GM21576 (cell line): ENCODE measurements at regions not wholly inside any gene's neighbourhood (a gene's known extent, or its start where the extent isn't known, plus 50 kb on each side); places are given as distances from the start of the nearest gene placed in this dataset.
"Not testable (repeated sequence)": the region's sequence is repeated elsewhere in the genome, so short reads cannot be mapped to it uniquely, and the experiment has no call there.

Experiments used
- ATAC-seq: cut with Tn5 transposase; IDR thresholded peaks from one replicate; pipeline ENCODE4 v1.9.1; 2021; ENCODE audit warnings: mild to moderate bottlenecking, moderate library complexity; ENCODE audit not compliant: unreplicated experiment

- ATAC-seq, result no peak
These were observed 641.6 kb downstream of the ANKRD50 start for GRCh38 chr4:124070688-124071484.

DNA sequence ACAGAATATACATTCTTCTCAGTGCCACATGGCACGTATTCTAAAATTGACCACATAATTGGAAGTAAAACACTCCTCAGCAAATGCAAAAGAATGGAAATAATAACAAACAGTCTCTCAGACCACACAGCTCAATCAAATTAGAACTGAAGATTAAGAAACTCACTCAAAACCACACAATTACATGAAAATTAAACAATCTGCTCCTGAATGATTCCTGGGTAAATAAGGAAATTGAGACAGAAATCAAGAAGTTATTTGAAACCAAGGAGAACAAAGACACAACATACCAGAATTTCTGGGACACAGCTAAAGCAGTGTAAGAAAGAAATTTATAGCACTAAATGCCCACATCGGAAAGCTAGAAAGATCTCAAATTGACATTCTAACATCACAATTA, 637.3 kb downstream of the ANKRD50 start:
- not testable (repeated sequence) for ATAC-seq

DNA sequence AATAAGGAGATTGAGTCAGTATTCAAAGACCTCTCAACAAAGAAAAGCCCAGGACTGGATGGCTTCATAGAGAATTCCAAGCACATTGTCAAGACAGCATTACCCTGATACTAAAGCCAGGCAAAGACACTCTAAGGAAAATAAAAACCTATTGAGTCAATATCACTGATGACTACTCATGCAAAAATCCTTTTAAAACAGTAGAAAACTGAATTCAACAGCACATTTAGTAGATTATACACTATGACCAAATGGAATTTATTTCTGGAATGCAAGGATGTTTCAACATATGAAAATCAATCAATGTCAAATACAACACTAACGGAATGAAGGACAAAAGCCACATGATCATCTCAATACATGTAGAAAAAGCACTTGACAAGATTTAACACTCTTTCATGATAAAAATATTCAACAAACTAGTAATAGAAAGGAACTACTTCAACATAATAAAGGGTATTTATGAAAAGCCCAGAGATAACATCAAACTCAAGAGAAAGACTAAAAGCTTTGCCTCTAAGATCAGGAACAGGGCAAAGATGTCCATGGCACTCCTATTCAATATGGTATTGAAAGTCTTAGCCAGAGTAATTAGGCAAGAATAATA, 633.3 kb downstream of the ANKRD50 start:
- ATAC-seq, result no peak

DNA sequence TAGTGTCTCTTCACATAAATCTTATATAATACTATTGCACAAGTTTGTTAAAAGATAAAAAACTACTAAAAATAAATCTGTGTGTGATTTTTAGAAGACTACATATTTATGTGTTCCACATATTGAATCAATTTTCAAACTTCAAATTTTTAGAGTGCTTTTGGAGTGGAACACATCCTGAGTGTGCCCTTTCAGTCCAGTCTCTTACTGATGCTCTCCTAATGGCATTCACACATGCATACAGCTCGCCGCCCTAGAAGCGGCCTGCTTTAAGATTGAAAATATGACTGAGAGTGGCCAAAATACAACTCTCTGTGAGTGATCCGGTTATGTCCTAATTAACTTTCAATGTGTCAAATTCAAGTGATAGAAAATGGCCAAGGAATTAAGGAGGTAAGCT, 628.8 kb downstream of the ANKRD50 start:
- no peak for ATAC-seq

GRCh38 chr4:124085561-124086180, 626.9 kb downstream of the ANKRD50 start:
- no peak for ATAC-seq

GRCh38 chr4:124090021-124090420, 622.5 kb downstream of the ANKRD50 start:
- ATAC-seq, result no peak

- ATAC-seq, result no peak
These were observed 620.4 kb downstream of the ANKRD50 start for GRCh38 chr4:124092101-124092500.

- ATAC-seq, result no peak
These were observed 620.0 kb downstream of the ANKRD50 start for GRCh38 chr4:124092541-124092984.

DNA sequence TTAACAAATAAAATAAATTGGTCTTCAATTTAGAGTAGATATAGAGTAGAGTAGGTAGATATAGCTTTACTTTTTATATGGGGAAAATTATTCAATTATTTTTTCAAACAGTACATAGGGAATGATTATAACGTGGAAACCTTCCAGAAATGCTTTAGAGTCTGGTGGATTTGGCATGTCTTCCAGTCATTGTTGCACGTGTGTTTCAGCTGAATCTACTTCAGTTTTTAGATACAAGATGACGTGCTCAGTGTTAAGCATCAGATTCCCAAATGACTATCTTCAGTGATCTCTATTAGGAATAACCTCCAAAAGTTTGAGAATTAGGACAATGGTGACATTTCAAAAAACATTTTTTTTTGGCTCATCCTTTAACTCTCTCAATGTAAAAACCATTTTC, 616.9 kb downstream of the ANKRD50 start:
- ATAC-seq, result no peak

- ATAC-seq, result no peak
These were observed 616.2 kb downstream of the ANKRD50 start for GRCh38 chr4:124096290-124096689.

- ATAC-seq, result no peak
These were observed 615.1 kb downstream of the ANKRD50 start for GRCh38 chr4:124097447-124097846.

GRCh38 chr4:124104101-124104500, 608.4 kb downstream of the ANKRD50 start:
- ATAC-seq, result no peak

- ATAC-seq, result no peak
These were observed 607.9 kb downstream of the ANKRD50 start for GRCh38 chr4:124104628-124105027.

GRCh38 chr4:124105212-124105611, 607.3 kb downstream of the ANKRD50 start:
- no peak for ATAC-seq

DNA sequence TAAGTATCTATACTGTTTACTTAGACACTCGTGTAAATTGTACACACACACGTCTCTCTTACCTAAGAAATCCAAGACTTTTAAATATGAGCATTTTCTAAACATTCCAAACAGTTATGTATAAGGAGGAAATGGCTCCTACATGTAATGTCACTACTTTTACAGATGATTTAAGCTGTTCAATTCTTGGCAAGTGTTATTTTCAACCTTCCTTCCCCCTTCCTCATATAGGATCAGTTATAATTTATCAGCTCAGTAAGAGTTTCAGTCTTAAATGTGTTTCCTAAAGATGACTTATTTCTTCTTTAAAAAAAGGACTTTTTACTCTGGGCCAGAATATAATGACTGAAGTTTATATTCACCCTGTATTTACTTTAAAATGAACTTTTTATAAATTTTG, 601.1 kb downstream of the ANKRD50 start:
- ATAC-seq, result no peak

DNA sequence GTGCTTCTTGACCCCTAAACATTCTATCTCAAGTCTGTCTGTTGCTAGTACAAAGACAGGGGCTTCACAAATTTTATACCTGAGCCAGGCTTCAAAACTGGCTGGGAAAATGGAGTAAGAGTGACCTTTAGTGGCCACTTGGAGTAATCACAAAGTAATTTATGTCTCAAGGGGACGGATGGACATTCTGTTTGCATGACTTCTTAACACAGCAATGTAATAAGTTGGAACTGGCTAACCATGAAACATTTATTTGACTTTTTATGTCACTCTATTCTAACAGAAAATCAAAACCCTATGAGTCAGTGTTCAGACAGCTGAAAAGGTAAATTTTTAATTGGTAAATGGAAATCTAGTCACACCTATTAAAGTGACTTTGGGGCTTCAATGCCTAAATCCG, 600.6 kb downstream of the ANKRD50 start:
- ATAC-seq, result peak; percentile 79

DNA sequence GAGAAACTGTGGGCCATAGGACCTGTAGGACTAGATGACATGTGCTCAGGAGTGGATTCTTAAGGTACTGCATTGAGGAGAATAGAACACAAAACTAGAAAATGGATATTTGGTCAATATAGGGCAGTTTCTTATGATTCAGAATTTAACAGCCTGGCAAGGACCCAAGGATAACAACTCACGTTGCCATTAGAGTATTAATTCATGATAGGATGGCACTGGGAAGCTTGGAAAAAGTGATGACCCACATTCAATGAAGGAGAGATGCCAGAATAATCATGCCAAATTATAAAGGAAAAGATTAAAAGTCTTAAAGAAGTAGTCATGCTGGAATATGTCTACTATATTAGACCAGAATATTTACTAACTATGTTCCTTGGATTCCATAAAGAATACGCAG, 594.5 kb downstream of the ANKRD50 start:
- no peak for ATAC-seq

- ATAC-seq, result no peak
These were observed 591.0 kb downstream of the ANKRD50 start for GRCh38 chr4:124121461-124121971.

- ATAC-seq, result no peak
These were observed 589.4 kb downstream of the ANKRD50 start for GRCh38 chr4:124123181-124123580.

GRCh38 chr4:124123721-124124120, 588.8 kb downstream of the ANKRD50 start:
- no peak for ATAC-seq

GRCh38 chr4:124131324-124131723, 581.2 kb downstream of the ANKRD50 start:
- ATAC-seq, result not testable (repeated sequence)

DNA sequence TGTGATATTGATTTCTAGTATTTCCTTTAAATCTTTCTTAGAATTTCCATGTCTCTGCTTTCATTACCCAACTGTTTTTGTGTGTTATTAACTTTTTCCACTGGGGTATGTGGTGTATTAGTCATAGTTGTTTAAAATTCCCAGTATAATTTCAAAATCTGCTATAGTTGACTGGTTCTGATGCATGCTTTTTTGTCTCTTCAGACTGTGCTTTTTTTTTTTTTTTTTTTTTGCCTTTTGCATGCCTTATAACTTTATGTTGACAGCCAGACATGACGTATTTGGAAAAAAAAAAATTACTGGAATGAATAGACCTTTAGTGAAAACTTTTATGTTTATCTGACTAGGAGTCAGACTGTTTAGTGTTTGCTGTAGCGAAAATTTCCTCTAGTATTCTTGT, 580.4 kb downstream of the ANKRD50 start:
- no peak for ATAC-seq
